GM19463 (cell line): ENCODE measurements at regions not wholly inside any gene's neighbourhood (a gene's known extent, or its start where the extent isn't known, plus 50 kb on each side); places are given as distances from the start of the nearest gene placed in this dataset.
"Not testable (repeated sequence)": the region's sequence is repeated elsewhere in the genome, so short reads cannot be mapped to it uniquely, and the experiment has no call there.

ENCODE experiments used
- ATAC-seq: cut with Tn5 transposase; IDR thresholded peaks from one replicate; pipeline ENCODE4 v1.9.1; 2021; ENCODE audit warnings: mild to moderate bottlenecking, moderate library complexity; ENCODE audit not compliant: unreplicated experiment

GRCh38 chrX:114272096-114272686, 311.7 kb upstream of the HTR2C start:
- no peak for ATAC-seq

- ATAC-seq, result not testable (repeated sequence)
Measured at GRCh38 chrX:114270371-114270770, 313.5 kb upstream of the HTR2C start.

GRCh38 chrX:114268643-114269042, 315.2 kb upstream of the HTR2C start:
- no peak for ATAC-seq

- no peak for ATAC-seq
Measured at GRCh38 chrX:114267142-114267541, 316.7 kb upstream of the HTR2C start.

GRCh38 chrX:114252186-114252585, 331.7 kb upstream of the HTR2C start:
- ATAC-seq, result no peak

- no peak for ATAC-seq
Measured at GRCh38 chrX:114251575-114251974, 332.3 kb upstream of the HTR2C start.

GRCh38 chrX:114221445-114221844, 362.4 kb upstream of the HTR2C start:
- no peak for ATAC-seq

GRCh38 chrX:114210879-114211278, 373.0 kb upstream of the HTR2C start:
- no peak for ATAC-seq

GRCh38 chrX:114201622-114202021, 382.3 kb upstream of the HTR2C start:
- ATAC-seq, result no peak

GRCh38 chrX:114181195-114181594, 402.7 kb upstream of the HTR2C start:
- no peak for ATAC-seq

- no peak for ATAC-seq
Measured at GRCh38 chrX:114178126-114178525, 405.8 kb upstream of the HTR2C start.

GRCh38 chrX:114167276-114167675, 416.6 kb upstream of the HTR2C start:
- not testable (repeated sequence) for ATAC-seq

- no peak for ATAC-seq
Measured at GRCh38 chrX:114166601-114167000, 417.3 kb upstream of the HTR2C start.

GRCh38 chrX:114165537-114165936, 418.3 kb upstream of the HTR2C start:
- no peak for ATAC-seq

- ATAC-seq, result no peak
Measured at GRCh38 chrX:114162068-114162735, 421.7 kb upstream of the HTR2C start.

- no peak for ATAC-seq
Measured at GRCh38 chrX:114152801-114153200, 431.1 kb upstream of the HTR2C start.

GRCh38 chrX:114152130-114152529, 431.8 kb upstream of the HTR2C start:
- ATAC-seq, result no peak

- ATAC-seq, result no peak
Measured at GRCh38 chrX:114134465-114134864, 449.4 kb upstream of the HTR2C start.

GRCh38 chrX:114127411-114128025, 456.4 kb upstream of the HTR2C start:
- ATAC-seq, result no peak

GRCh38 chrX:114127005-114127404, 456.9 kb upstream of the HTR2C start:
- no peak for ATAC-seq

- ATAC-seq, result no peak
Measured at GRCh38 chrX:114101081-114101480, 482.8 kb upstream of the HTR2C start.

GRCh38 chrX:114097866-114098265, 486.0 kb upstream of the HTR2C start:
- no peak for ATAC-seq
